Peyer's patch (tissue), 4 donors: ENCODE measurements at regions not wholly inside any gene's neighbourhood (a gene's known extent, or its start where the extent isn't known, plus 50 kb on each side); places are given as distances from the start of the nearest gene placed in this dataset.

Source experiments
- CTCF ChIP-seq, 6 experiments: fragments of 450-650 bp in 4 of 6; fragments of 200-600 bp in 2 of 6; sonication (generic) in 1 of 6; IDR thresholded peaks; one replicate each; pipeline ENCODE4 v1.5.1; 2017 to 2019; ENCODE audit warnings: antibody characterized with exemption in 6 of 6, mild to moderate bottlenecking in 3 of 6, moderate library complexity in 1 of 6
- POLR2A ChIP-seq, 2 donors: fragments of 450-650 bp; IDR thresholded peaks; one replicate each; pipeline ENCODE4 v1.5.1; 2017; ENCODE audit warnings: antibody characterized with exemption in 2 of 2, mild to moderate bottlenecking in 2 of 2, moderate library complexity in 2 of 2

- TF ChIP-seq POLR2A (IDR thresholded peaks at IDR 0.05) (no peak), CTCF (IDR thresholded peaks at IDR 0.05) (no peak)
Measured at GRCh38 chr2:192952245-192952644, 757.5 kb upstream of the TMEFF2 start.
